ENCODE measurements at regions not wholly inside any gene's neighbourhood (a gene's known extent, or its start where the extent isn't known, plus 50 kb on each side); places are given as distances from the start of the nearest gene placed in this dataset.

DNA sequence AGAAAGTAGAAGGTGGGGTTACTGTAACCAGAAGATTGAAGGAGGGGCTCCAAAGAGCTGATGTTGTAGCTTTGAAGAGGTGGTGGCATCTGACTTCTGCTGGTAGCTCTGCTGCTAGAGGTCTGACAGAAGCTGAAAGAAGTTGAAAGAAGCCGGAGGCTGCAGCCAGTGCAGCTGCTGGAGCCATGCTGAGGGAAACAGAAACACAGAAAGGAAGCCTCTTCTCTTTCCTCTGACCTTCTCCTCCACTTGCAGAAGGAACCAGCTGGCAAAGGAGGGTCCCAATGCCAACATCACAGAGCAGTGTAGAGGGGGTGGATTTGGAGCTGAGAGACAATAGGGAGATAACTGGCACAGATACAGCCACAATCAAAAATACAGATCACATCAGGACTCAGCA lies 89.3 kb upstream of the HHIP start:
- Histone ChIP-seq H2BK120ac (ENCODE audit: low read depth, low read length, poor library complexity, severe bottlenecking) (no peak overlapping the region), H2BK12ac (ENCODE audit: insufficient read length, low read depth, low read length) (no peak overlapping the region), H4K20me1 (ENCODE audit: control insufficient read depth, insufficient read depth, insufficient read length) (no peaks in the 10 kb centered on the region), H2AK5ac (ENCODE audit: insufficient read length, low read length) (no peak overlapping the region), H3K9me3 (ENCODE audit: control insufficient read depth, low read depth, low read length) (no peaks in the 10 kb centered on the region), H3K27me3 (ENCODE audit: insufficient read depth, low read length) (no peaks in the 10 kb centered on the region), H3K4ac (ENCODE audit: low read depth, low read length) (no peak overlapping the region), H3K14ac (ENCODE audit: insufficient read depth, low read length) (no peak overlapping the region), H2BK15ac (ENCODE audit: low read depth, low read length) (no peak overlapping the region), H2AFZ (ENCODE audit: low read length) (no peak overlapping the region), H3K23ac (ENCODE audit: insufficient read length, low read depth, low read length) (no peak overlapping the region), H3K79me1 (ENCODE audit: insufficient read depth, low read depth, low read length, poor library complexity, severe bottlenecking) (no peaks in the 10 kb centered on the region), H4K8ac (replicated peaks; ENCODE audit: insufficient read length, low read depth, low read length) (no peak overlapping the region), H3K23me2 (ENCODE audit: insufficient read length, low read depth, low read length, poor library complexity, severe bottlenecking) (no peaks in the 10 kb centered on the region), H3K4me2 (ENCODE audit: insufficient read depth, insufficient read length, low read length) (no peak overlapping the region), H4K5ac (ENCODE audit: insufficient read length, low read depth, low read length) (no peak overlapping the region), H3T11ph (ENCODE audit: low read length) (no peak overlapping the region), H3K56ac (ENCODE audit: insufficient read length, low read depth, low read length) (no peak overlapping the region), H2BK20ac (ENCODE audit: low read depth, low read length, poor library complexity, severe bottlenecking) (no peak overlapping the region), H3K18ac (ENCODE audit: insufficient read length, low read depth, low read length) (no peak overlapping the region), H4K91ac (ENCODE audit: insufficient read length, low read depth, low read length) (no peak overlapping the region), H2BK5ac (ENCODE audit: insufficient read length, low read length) (no peak overlapping the region), H3K79me2 (ENCODE audit: insufficient read depth, low read length) (no peaks in the 10 kb centered on the region), H3K27ac (ENCODE audit: insufficient read length, low read depth, low read length) (no peak overlapping the region), H3K9ac (ENCODE audit: extremely low read depth, insufficient read length, low read length) (no peak overlapping the region), H3K4me1 (ENCODE audit: insufficient read depth, low read length) (no peaks in the 10 kb centered on the region)
- no peak for DNase-seq
- Mint-ChIP-seq H3K27ac (no peak overlapping the region), H3K36me3 (ENCODE audit: insufficient read depth in 1 of 3, low read depth in 3 of 3) (no peaks in the 10 kb centered on the region), H3K4me3 (no peak overlapping the region), H3K9me3 (no peaks in the 10 kb centered on the region), H3K4me1 (no peaks in the 10 kb centered on the region), H3K27me3 (ENCODE audit: low read depth) (no peaks in the 10 kb centered on the region)
- no CpG with 5 or more reads among the region's 1 CpG for WGBS (ENCODE audit: extremely low coverage, insufficient read length, low lambda C conversion rate)
- TF ChIP-seq, protein P1, sequence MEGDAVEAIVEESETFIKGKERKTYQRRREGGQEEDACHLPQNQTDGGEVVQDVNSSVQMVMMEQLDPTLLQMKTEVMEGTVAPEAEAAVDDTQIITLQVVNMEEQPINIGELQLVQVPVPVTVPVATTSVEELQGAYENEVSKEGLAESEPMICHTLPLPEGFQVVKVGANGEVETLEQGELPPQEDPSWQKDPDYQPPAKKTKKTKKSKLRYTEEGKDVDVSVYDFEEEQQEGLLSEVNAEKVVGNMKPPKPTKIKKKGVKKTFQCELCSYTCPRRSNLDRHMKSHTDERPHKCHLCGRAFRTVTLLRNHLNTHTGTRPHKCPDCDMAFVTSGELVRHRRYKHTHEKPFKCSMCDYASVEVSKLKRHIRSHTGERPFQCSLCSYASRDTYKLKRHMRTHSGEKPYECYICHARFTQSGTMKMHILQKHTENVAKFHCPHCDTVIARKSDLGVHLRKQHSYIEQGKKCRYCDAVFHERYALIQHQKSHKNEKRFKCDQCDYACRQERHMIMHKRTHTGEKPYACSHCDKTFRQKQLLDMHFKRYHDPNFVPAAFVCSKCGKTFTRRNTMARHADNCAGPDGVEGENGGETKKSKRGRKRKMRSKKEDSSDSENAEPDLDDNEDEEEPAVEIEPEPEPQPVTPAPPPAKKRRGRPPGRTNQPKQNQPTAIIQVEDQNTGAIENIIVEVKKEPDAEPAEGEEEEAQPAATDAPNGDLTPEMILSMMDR (conservative IDR thresholded peaks at IDR 0.05): no peak
